Ishikawa (cell line): ENCODE measurements at regions not wholly inside any gene's neighbourhood (a gene's known extent, or its start where the extent isn't known, plus 50 kb on each side); places are given as distances from the start of the nearest gene placed in this dataset.

ENCODE experiments used
- CEBPB ChIP-seq: IDR thresholded peaks from 2 replicates; pipeline ENCODE4 v1.6.1; 2012
- CREB1 ChIP-seq: IDR thresholded peaks from 2 replicates; pipeline ENCODE4 v1.6.1; 2012; ENCODE audit warnings: low read depth
- EGR1 ChIP-seq: IDR thresholded peaks from 2 replicates; pipeline ENCODE4 v1.6.1; 2012
- EP300 ChIP-seq: IDR thresholded peaks from 2 replicates; pipeline ENCODE4 v1.6.1; 2012; ENCODE audit warnings: borderline replicate concordance
- FOXM1 ChIP-seq: IDR thresholded peaks from 2 replicates; pipeline ENCODE4 v1.6.1; 2012; ENCODE audit warnings: low read depth, borderline replicate concordance
- MAX ChIP-seq: IDR thresholded peaks from 2 replicates; pipeline ENCODE4 v1.6.1; 2012
- RAD21 ChIP-seq: IDR thresholded peaks from 2 replicates; pipeline ENCODE4 v1.6.1; 2012; ENCODE audit warnings: low read depth
- TAF1 ChIP-seq: IDR thresholded peaks from 2 replicates; pipeline ENCODE4 v1.6.1; 2012; ENCODE audit warnings: low read depth, mild to moderate bottlenecking
- YY1 ChIP-seq: IDR thresholded peaks from 2 replicates; pipeline ENCODE4 v1.6.1; 2012; ENCODE audit warnings: low read depth
- TF ChIP-seq, protein P1 (sequence below): IDR thresholded peaks from 2 replicates; pipeline ENCODE4 v1.6.1; 2012; ENCODE audit warnings: low read depth, mild to moderate bottlenecking

DNA sequence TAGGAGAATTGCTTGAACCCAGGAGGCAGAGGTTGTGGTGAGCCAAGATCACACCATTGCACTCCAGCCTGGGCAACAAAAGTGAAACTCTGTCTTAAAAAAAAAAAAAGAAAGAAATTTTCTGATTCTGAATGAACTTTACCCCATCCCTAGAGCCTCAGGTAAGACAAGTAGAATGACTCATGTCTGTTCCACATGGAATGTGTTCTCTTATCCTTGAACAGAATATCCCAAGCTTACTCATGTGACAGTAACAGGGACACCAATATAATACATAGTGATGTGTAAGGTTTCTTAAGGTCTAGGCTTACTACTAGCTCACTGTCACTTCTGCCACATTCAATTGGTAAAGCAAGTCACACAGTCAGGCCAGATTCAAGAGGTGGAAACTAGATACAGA, 219.6 kb upstream of the BTBD3 start:
- TF ChIP-seq FOXM1 (no peak), YY1 (no peak), TAF1 (no peak), EP300 (no peak), MAX (no peak), RAD21 (no peak), CREB1 (no peak), EGR1 (no peak), CEBPB (no peak)
- TF ChIP-seq, protein P1, sequence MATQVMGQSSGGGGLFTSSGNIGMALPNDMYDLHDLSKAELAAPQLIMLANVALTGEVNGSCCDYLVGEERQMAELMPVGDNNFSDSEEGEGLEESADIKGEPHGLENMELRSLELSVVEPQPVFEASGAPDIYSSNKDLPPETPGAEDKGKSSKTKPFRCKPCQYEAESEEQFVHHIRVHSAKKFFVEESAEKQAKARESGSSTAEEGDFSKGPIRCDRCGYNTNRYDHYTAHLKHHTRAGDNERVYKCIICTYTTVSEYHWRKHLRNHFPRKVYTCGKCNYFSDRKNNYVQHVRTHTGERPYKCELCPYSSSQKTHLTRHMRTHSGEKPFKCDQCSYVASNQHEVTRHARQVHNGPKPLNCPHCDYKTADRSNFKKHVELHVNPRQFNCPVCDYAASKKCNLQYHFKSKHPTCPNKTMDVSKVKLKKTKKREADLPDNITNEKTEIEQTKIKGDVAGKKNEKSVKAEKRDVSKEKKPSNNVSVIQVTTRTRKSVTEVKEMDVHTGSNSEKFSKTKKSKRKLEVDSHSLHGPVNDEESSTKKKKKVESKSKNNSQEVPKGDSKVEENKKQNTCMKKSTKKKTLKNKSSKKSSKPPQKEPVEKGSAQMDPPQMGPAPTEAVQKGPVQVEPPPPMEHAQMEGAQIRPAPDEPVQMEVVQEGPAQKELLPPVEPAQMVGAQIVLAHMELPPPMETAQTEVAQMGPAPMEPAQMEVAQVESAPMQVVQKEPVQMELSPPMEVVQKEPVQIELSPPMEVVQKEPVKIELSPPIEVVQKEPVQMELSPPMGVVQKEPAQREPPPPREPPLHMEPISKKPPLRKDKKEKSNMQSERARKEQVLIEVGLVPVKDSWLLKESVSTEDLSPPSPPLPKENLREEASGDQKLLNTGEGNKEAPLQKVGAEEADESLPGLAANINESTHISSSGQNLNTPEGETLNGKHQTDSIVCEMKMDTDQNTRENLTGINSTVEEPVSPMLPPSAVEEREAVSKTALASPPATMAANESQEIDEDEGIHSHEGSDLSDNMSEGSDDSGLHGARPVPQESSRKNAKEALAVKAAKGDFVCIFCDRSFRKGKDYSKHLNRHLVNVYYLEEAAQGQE, result no peak
